ENCODE measurements at regions not wholly inside any gene's neighbourhood (a gene's known extent, or its start where the extent isn't known, plus 50 kb on each side); places are given as distances from the start of the nearest gene placed in this dataset.

DNA sequence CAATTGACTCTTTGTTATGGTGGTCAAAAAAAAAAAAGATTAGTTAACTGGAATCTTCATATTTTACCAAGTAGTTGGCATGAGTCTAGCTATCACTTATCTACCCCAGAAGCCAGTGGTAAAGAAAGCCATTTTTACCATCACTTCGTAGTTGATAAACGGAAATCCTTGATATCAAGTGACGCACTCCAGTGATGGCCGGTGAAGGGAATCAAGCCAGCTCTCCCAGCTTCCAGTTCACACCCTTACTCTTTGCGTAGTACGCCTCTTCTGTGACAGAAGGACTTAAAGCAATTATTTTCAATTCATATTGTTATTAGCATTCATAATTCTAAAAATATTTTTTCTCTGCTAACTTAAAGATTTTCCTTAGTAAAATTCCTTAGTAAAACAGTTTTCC, 447.9 kb downstream of the GPATCH2 start:
- intact Hi-C loops (cut with micrococcal nuclease) (no loop called here), in situ Hi-C loops (cut with MboI) (no loop called here)
- Histone ChIP-seq H3K79me2 (ENCODE audit: control insufficient read depth, insufficient read depth, low read length) (no peaks in the 10 kb centered on the region), H3K4me1 (replicated peaks in 1 of 2; ENCODE audit: control insufficient read depth in 2 of 2, insufficient read depth in 2 of 2, low read length in 2 of 2) (no peaks in the 10 kb centered on the region), H3K4me3 (no peak overlapping the region), H3K27ac (ENCODE audit: extremely low read depth, low read depth, low read length) (no peak overlapping the region), H3K9me1 (ENCODE audit: control insufficient read depth, insufficient read depth, low read length) (no peaks in the 10 kb centered on the region), H3K36me3 (ENCODE audit: control insufficient read depth, insufficient read depth, low read length) (no peaks in the 10 kb centered on the region), H3K4me2 (ENCODE audit: insufficient read depth, low read length) (no peak overlapping the region), H4K20me1 (replicated peaks; ENCODE audit: control insufficient read depth, insufficient read depth, low read length) (no peaks in the 10 kb centered on the region), H3K27me3 (ENCODE audit: control insufficient read depth in 2 of 2, insufficient read depth in 2 of 2, low read length in 2 of 2) (no peaks in the 10 kb centered on the region), H2AFZ (ENCODE audit: low read depth, low read length) (no peak overlapping the region), H3K9me3 (replicated peaks; ENCODE audit: control insufficient read depth, insufficient read depth, low read depth, low read length) (no peaks in the 10 kb centered on the region; the same call in none of the 2 replicates), H3K9ac (ENCODE audit: insufficient read depth in 1 of 2, low read depth in 2 of 2, low read length in 2 of 2) (no peak overlapping the region)
- no peak for FAIRE-seq
- TF ChIP-seq SAFB2 (IDR thresholded peaks at IDR 0.05; ENCODE audit: borderline replicate concordance, low read depth, low read length, severe bottlenecking) (no peak), YY1 (IDR thresholded peaks at IDR 0.05; ENCODE audit: borderline replicate concordance in 1 of 3, control insufficient read depth in 1 of 3, extremely low read depth in 1 of 3, insufficient read depth in 3 of 3, insufficient read length in 1 of 3, insufficient replicate concordance in 2 of 3, low read depth in 1 of 3, low read length in 2 of 3) (no peak), SLC30A9 (CRISPR knock-in tag; IDR thresholded peaks at IDR 0.05) (no peak), ZNF253 (CRISPR knock-in tag; conservative IDR thresholded peaks at IDR 0.05) (no peak), ZNF347 (CRISPR knock-in tag; IDR thresholded peaks at IDR 0.05; ENCODE audit: low read depth) (no peak)
- TF ChIP-seq, protein P1, sequence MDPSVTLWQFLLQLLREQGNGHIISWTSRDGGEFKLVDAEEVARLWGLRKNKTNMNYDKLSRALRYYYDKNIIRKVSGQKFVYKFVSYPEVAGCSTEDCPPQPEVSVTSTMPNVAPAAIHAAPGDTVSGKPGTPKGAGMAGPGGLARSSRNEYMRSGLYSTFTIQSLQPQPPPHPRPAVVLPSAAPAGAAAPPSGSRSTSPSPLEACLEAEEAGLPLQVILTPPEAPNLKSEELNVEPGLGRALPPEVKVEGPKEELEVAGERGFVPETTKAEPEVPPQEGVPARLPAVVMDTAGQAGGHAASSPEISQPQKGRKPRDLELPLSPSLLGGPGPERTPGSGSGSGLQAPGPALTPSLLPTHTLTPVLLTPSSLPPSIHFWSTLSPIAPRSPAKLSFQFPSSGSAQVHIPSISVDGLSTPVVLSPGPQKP (CRISPR knock-in tag; IDR thresholded peaks at IDR 0.05): no peak
- TF ChIP-seq, protein P2, sequence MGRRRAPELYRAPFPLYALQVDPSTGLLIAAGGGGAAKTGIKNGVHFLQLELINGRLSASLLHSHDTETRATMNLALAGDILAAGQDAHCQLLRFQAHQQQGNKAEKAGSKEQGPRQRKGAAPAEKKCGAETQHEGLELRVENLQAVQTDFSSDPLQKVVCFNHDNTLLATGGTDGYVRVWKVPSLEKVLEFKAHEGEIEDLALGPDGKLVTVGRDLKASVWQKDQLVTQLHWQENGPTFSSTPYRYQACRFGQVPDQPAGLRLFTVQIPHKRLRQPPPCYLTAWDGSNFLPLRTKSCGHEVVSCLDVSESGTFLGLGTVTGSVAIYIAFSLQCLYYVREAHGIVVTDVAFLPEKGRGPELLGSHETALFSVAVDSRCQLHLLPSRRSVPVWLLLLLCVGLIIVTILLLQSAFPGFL (CRISPR knock-in tag; IDR thresholded peaks at IDR 0.05): no peak
- ChIA-PET CTCF (ENCODE audit: low intra/inter-chr PET ratio) (no interaction called here), POLR2A (no interaction called here)
- 2% methylated on average over 6 of the region's 6 CpGs for WGBS (ENCODE audit: insufficient coverage, low coverage, missing lambda C conversion rate)
- DNase-seq (ENCODE audit: extremely low read depth in 1 of 4, low spot score in 3 of 4): no peak
- no peak for ATAC-seq
- BruUV-seq (replicated peaks): no TSS peak
